ENCODE measurements at regions not wholly inside any gene's neighbourhood (a gene's known extent, or its start where the extent isn't known, plus 50 kb on each side); places are given as distances from the start of the nearest gene placed in this dataset.

GRCh38 chr1:50289495-50289894 is 133.7 kb downstream of the DMRTA2 start:
- no peak for TF ChIP-seq YY1 (IDR thresholded peaks at IDR 0.05; ENCODE audit: low read depth)
- TF ChIP-seq EP300 (IDR thresholded peaks at IDR 0.05; ENCODE audit: borderline replicate concordance): no peak
- TF ChIP-seq EGR1 (IDR thresholded peaks at IDR 0.05): no peak
- TF ChIP-seq CEBPB (IDR thresholded peaks at IDR 0.05): no peak
- no peak for TF ChIP-seq TCF12 (IDR thresholded peaks at IDR 0.05; ENCODE audit: low read depth)
- no peak for TF ChIP-seq ZBTB7A (IDR thresholded peaks at IDR 0.05; ENCODE audit: low read depth)
- TF ChIP-seq USF1 (IDR thresholded peaks at IDR 0.05): no peak
- no peak for TF ChIP-seq RAD21 (IDR thresholded peaks at IDR 0.05; ENCODE audit: low read depth)
- no peak for TF ChIP-seq CREB1 (IDR thresholded peaks at IDR 0.05; ENCODE audit: low read depth)
- TF ChIP-seq REST (IDR thresholded peaks at IDR 0.05; ENCODE audit: low read depth): no peak
- no peak for TF ChIP-seq NFIC (IDR thresholded peaks at IDR 0.05)
- TF ChIP-seq TAF1 (IDR thresholded peaks at IDR 0.05; ENCODE audit: low read depth): no peak

- TF ChIP-seq TCF12 (IDR thresholded peaks at IDR 0.05; ENCODE audit: low read depth) (no peak), YY1 (IDR thresholded peaks at IDR 0.05; ENCODE audit: low read depth) (no peak), NFIC (IDR thresholded peaks at IDR 0.05) (no peak), CEBPB (IDR thresholded peaks at IDR 0.05) (no peak), REST (IDR thresholded peaks at IDR 0.05; ENCODE audit: low read depth) (no peak), TEAD4 (IDR thresholded peaks at IDR 0.05) (no peak), EGR1 (IDR thresholded peaks at IDR 0.05) (no peak), FOXM1 (IDR thresholded peaks at IDR 0.05; ENCODE audit: borderline replicate concordance, low read depth) (no peak), USF1 (IDR thresholded peaks at IDR 0.05) (no peak), ZBTB7A (IDR thresholded peaks at IDR 0.05; ENCODE audit: low read depth) (no peak), TAF1 (IDR thresholded peaks at IDR 0.05; ENCODE audit: low read depth) (no peak), RAD21 (IDR thresholded peaks at IDR 0.05; ENCODE audit: low read depth) (no peak), EP300 (IDR thresholded peaks at IDR 0.05; ENCODE audit: borderline replicate concordance) (no peak), CREB1 (IDR thresholded peaks at IDR 0.05; ENCODE audit: low read depth) (no peak), MAX (IDR thresholded peaks at IDR 0.05) (no peak)
Measured at GRCh38 chr1:50285994-50286393, 137.2 kb downstream of the DMRTA2 start.

- TF ChIP-seq REST (IDR thresholded peaks at IDR 0.05; ENCODE audit: low read depth) (peak; percentile 93), CREB1 (IDR thresholded peaks at IDR 0.05; ENCODE audit: low read depth) (no peak)
Measured at GRCh38 chr1:50279622-50280330, 143.5 kb downstream of the DMRTA2 start.

- no peak for TF ChIP-seq TEAD4 (IDR thresholded peaks at IDR 0.05)
- TF ChIP-seq CREB1 (IDR thresholded peaks at IDR 0.05; ENCODE audit: low read depth): no peak
- TF ChIP-seq EGR1 (IDR thresholded peaks at IDR 0.05): no peak
- no peak for TF ChIP-seq MAX (IDR thresholded peaks at IDR 0.05)
- no peak for TF ChIP-seq USF1 (IDR thresholded peaks at IDR 0.05)
- TF ChIP-seq NFIC (IDR thresholded peaks at IDR 0.05): no peak
- no peak for TF ChIP-seq RAD21 (IDR thresholded peaks at IDR 0.05; ENCODE audit: low read depth)
- TF ChIP-seq CEBPB (IDR thresholded peaks at IDR 0.05): no peak
- no peak for TF ChIP-seq FOXM1 (IDR thresholded peaks at IDR 0.05; ENCODE audit: borderline replicate concordance, low read depth)
- no peak for TF ChIP-seq REST (IDR thresholded peaks at IDR 0.05; ENCODE audit: low read depth)
- TF ChIP-seq EP300 (IDR thresholded peaks at IDR 0.05; ENCODE audit: borderline replicate concordance): no peak
Measured at GRCh38 chr1:50278961-50279360, 144.3 kb downstream of the DMRTA2 start.
